HG03097 (cell line): ENCODE measurements at regions not wholly inside any gene's neighbourhood (a gene's known extent, or its start where the extent isn't known, plus 50 kb on each side); places are given as distances from the start of the nearest gene placed in this dataset.

Experiments used
- ATAC-seq: cut with Tn5 transposase; IDR thresholded peaks from one replicate; pipeline ENCODE4 v1.9.1; 2021; ENCODE audit not compliant: unreplicated experiment, low FRiP score

DNA sequence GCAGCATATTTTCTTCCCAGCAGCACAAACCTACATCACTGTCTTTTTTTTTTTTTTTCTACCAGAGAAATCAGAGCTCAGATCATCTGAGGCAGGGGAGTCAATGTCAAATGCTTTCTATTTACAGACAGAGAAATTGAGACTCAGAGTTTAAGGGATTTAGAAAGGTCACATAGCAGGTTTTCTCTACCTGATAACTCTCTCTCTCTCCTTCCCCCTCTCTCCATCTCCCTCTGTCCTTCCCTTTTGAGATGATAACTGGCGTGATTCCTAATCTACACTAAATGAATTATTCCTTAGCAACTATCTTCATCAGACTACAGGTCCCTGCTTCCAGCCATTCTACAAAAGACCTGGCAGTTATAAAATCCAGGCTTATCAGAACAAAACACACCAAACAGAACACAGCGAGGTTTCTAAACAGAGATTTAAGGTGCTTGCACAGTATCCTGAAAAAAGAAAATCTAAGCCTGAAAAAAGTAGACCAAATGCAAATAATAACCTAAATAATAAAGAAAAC lies 161.6 kb upstream of the PKDCC start:
- no peak for ATAC-seq

DNA sequence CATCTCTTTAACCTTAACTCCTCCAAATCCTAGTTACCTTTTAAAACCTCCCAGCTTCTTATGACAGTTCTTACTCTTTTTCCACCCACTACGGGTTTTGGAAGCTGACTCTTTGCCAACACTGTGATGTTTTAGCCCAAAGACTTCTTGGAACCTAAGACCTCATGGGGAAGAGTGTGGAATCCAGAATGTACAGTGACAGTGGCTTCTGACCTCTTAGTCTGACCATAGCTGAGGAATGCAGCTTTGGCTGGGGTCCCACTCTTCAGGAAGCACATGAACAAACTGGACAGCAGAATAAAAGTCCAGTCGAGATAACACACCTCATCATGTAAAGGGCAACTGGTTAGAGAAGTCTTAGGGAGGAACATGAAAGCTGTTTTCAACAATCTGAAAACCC lies 161.1 kb upstream of the PKDCC start:
- ATAC-seq, result no peak

DNA sequence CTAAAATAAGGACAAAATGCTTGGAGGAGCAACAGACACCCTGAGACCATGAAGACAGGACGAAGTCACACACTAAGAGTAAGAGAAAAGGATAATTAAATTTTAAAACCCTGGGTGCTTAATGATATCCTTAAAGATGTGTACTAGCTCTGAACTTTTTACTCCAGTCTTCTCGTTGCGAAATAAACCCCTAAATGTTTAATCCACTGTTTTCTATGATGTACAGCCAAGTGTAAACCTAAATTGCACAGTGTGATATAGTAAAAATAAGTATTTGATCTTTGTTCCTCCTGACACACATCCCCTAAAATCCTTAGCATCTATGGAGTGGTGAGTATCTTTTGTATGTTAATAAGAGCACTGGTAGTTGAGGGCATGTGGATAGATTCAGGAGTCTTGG lies 157.5 kb upstream of the PKDCC start:
- ATAC-seq, result no peak

DNA sequence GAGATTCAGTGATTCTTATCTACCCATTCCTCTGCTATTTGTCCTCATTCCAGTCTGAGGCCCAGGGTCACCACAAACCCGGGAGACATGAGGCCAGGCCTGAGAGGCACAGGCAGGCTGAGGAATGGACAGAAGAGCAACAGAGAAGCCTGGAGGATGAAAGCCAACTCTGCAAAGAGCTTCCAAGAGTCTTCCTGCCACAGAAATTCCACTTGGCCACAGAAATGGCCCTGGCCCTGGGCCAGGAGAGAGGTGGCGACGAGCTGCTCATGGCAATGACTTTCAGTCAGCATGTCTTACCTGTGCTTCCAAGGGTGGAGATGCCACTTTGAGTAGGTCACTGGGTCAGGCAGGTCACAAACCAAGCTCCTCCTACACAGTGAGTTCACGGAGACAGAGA lies 155.3 kb upstream of the PKDCC start:
- no peak for ATAC-seq

DNA sequence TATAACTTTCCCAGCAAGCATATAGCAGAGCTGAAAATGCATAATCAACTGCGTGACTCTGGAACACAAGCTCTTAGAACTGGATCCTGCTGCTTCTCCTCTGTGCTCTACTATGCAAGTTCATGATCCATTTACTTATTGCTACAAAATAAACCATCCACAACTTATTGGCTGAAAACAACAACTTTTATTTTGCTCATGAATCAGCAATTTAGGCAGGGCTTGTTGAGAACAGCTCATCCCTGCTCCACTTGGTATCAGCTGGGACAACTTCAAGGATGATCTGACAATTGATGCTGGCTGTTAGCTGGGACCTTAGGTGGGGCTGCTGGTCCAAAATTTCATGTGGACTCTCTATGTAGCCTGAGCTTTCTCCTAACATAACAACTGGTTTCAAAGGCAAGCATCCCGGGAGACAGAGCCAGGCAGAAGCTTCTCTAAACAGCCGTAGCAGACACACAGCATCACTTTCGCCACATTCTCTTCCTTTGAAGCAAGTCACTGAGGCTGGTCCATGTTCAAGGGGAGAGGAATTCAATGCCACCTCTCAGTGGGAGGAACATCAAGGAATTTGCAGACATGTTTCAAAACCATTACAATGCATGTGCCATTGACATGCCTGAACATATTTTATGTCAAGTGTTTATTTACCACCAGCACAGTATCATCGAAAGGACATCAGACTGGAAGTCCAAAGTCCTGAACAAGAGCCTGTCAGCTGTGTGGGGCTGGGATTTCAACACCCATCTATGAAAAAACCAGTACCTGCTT lies 153.1 kb upstream of the PKDCC start:
- no peak for ATAC-seq

DNA sequence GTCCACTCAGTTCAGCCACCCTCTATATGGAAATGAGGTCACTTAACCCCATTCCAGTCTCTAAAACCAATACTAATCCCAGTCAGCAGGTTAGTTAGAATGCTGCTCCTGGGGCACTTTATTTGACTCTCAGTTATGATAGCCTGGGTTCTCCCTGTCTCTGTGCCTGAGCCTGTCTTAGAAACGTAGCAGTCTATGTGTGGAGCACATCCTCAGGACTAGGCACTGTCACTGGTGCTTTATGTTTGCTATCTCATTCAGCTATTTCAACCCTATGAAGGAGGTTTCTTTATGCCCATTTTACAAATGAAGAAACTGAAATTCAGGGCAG lies 152.5 kb upstream of the PKDCC start:
- no peak for ATAC-seq

DNA sequence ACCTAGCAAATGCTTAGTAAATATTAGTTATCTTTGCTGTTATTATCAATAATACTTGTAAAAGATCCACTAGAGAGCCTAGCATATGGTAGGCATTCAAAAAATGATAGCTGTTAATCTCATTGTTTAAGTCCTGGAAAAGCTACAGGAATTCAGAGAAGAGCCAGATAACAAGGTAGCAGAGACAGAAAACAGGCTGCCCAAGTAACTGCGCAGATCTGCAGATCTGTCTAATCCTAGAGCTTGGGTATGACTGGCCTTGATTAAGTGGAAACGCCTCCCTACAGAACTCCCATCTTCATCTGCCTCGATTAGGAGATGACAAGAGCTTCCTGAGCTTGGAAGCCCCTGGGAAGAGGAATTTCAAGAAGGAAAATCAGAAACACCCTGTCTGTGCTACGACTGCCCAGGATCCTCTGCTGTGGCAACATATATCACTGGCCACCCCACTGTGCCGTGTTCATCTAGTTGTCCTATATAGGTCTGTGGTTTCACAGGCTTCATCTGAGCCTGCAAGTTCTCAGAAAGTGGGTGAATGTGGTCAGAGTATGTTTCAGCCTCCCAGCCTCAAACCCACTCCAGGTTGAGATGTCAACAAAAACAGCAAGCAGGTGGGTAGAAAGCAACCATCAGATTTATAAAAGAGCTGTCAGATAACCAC lies 151.5 kb upstream of the PKDCC start:
- ATAC-seq, result no peak

DNA sequence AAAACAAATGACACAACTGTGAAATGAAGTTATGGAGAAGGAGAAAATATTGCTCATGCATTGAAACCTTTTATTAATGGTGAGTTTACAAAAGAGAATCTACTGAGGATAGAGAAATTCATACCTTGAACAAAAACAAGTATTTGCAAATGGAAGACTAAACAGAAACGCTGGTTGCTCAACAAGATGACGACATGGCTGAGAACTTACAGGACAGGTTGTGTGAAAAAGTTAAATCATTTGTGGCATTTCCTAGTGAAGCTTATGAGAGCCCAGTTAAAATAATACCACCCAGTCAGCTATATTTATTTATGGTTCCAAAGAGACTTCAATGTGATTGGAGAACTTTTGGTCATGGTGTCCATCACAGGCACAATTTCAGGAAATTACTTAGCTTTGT lies 148.6 kb upstream of the PKDCC start:
- ATAC-seq, result no peak

DNA sequence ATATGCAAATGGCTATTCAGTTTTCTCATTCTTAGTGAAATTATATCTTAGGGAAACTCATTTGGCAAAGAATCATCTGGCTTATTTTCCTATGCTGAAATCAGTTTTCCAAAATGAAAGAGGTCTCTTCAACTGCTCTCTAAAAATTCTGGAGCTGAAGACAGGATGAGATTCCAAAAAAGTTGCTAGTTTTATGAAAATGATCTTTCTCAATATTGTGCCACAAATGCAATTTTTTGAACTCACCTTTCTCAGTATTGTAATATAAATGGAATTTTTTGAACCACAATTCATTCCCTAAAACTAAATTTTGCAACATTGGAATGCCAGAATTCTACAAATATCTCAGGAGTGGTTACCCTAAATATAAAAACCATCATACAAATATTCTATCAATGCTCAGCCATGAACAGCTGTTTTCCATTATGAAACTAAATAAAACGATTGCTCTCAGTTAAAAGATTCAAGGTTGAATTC lies 147.7 kb upstream of the PKDCC start:
- no peak for ATAC-seq

DNA sequence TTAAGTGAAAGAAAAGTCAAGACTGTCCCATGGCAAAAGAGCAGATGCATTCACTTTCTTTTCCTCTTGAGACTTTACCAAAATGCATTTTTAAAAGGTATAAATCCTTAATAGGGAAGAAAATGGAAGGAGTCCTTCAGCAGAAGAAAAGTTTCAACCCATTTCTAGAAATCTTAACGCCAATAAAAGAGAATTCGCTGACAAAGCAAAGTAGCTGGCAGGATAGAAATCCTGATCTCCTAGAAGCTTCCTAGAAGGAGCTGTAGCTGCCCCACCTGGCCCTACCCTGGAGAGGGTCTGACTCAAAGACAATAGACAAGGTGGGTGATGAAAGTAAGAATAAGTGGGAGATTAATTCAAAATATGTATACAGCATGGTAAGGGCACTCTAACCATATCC lies 144.9 kb upstream of the PKDCC start:
- no peak for ATAC-seq

DNA sequence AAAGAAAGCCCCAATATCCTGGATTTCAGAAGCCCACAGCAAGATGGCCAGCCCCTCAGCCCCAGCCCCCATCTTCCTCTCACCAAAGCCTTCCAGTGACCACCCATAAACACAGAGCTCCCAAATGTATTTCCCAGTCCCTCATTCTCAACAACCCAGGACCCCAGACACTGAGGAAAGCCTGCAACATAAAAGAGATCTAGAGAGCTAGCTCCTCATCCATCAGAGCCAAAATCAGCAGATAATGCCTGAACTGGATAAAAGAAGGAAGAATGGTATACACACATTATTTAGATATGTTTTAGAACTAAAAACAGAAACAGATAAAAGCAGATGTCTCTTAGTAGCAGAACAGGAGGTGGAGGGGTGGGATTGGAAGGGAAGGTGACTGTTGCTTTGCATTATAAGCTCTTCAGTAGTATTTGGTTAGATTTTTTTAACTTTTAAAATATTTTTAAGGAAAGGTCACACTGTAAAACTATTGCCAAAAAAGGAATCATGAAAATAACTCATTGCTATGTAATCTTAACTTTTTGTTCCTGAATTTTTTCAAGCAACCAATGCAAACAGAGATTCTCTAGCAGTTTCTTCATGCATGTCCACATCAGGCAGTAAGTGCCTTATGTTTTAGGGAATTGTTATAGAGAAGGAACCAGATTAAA lies 144.2 kb upstream of the PKDCC start:
- ATAC-seq, result no peak

DNA sequence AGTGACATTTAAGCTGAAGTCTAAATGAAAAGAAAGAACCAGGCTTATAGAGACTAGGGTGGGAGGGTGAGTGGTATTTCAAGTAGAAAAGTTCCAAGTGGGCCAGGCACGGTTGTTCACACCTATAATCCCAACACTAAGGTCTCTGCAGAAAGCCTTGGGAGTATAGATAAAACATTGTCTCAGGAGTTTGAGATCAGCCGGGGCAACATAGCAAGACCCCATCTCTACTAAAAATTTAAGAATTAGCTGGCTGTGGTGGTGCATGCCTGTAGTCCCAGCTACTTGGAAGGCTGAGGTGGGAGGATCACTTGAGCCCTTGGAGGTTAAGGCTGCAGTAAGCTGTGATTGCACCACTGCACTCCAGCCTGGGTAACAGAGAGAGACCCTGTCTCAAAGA lies 143.4 kb upstream of the PKDCC start:
- ATAC-seq, result no peak

DNA sequence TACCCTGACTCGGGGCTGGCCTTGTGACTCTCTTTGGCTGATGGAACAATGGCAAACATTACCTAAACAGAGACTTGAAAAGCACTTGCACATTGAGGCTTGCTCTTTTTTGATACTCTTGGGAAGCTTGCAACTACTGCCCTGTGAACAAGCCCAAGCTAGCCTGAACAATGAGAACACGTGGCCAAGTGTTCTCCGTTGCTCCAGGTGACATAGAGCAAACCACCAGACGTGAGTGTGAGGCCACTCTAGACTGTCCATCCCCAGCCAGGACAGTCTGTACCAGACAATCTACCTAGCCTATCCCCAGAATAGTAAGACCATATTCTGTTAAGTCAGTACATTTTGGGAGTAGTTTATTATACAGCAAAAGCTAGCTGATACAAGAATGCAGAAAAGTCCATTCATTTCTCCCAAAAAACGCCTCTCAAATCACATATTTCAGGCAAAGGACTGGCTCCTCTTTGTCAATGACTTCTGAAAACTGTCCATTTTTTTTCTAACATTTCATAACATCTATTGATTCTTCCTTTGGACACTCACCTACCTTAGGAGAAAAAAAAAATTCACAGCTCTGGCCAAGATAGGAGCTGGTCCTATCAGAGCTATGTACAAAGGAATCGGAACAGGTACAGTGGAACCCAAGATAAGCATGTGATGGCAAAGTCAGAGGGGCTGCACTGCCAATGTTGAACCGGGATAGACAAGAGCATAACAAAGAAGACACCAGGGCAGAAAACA lies 142.1 kb upstream of the PKDCC start:
- no peak for ATAC-seq

DNA sequence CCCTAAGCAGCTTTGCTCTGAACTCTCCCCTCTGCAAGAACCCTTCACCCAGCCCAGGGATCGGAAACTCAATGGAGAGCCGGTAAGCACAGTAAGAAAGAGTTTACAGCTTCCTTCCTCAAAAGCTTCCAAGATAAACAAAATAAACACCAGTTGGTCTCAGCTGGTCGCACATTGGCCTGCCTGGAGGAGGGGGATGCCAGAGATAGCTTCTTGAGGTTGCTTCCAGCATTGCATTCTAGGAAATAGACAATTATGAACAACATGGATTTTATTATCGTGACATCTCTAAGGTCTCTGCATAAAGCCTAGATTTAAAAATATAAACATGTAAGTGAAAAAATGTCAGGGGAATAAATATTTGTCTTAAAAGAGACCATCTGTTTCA lies 141.5 kb upstream of the PKDCC start:
- no peak for ATAC-seq

DNA sequence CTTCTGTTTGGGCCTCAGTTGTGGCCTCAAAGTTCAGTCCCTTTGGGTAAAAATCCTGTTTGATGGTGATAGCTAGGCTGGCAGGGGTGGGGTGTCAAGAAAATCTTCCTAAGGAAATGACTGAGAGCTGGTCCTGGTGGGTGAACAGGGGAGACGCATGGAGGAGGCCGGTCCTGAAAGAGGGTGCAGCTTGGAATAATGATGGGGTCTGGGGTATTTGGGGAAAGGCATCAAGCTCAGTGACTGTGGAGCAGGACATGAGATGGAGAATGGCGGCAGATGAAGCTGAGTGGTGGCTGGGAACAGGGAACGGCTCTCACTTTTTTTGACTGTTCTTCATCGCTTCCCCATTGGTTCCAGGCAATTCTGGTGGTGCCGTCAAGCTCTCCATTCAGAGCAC lies 140.7 kb upstream of the PKDCC start:
- ATAC-seq, result no peak

DNA sequence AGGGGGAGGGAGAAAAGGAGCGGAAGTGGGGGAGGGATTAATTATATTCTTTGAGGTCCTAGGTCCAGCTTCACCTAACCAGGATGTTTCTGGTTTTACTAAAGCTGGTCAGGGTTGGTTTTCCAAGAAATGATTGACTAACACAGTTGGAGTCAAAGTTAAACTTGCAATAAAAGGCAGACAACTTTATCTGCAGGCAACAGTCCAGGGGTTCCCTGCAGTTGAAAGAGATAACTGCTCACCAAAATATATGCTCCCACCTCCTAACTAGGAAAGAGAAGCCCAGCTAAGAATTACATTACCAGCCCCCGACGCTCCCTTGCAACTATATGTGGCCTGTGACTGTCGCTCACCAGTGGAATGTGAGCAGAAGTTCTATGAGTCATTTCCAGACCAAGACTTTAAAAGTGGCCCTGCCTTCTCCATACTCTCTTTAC lies 140.0 kb upstream of the PKDCC start:
- ATAC-seq, result no peak

DNA sequence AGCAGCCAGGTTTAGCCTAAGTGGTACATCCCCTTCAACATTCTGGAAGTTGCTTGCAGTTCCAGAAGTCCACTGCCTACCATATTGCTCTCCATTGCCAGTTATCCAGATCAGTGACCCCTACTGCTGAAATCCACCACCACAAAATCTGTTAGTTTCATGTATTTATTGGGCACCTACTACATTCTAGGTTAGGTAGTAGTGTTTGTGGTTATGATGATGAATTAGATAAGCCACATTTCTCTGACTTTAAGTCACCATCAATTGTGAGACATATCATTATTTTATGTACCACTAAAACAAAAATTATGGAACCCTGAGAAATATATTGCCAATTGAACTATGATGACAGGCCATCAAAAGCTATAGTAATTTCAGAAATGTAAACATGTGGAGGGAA lies 139.5 kb upstream of the PKDCC start:
- ATAC-seq, result no peak

DNA sequence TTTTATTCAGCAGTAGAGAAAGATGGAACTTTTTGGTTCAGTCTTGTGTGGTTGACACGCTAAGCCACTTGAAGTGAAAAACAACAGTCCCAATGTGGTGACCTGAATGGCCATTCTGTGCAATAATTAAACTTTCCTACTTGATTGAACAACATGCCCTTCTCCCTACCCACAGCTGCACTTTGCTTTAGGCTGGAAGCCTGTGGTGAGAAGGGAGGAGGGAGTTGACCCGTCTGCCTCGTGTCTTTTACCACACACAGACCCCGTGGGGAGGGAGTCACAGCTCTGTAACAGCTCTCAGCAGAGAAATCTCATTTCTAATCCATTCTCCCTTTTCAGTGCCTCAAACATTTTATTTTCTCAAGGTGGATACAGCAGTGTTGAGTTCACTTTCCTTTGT lies 138.2 kb upstream of the PKDCC start:
- no peak for ATAC-seq

DNA sequence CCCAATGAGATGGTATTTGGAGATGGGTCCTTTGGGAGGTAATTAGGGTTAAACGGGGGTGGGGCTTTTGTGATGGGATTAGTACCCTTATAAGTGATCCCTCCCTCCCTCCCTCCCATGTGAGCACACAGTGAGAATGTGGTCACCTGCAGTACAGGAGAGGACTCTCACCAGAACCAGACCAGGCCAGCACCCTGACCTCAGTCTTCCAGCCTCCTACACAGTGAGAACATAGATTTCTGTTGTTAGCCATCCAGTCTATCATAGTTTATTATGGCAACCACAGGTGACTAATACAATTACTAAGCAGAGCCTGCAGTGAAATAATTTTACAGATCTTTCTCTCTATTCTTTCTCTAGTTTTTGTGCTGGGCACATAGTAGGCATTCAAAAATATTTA lies 137.7 kb upstream of the PKDCC start:
- ATAC-seq, result no peak

DNA sequence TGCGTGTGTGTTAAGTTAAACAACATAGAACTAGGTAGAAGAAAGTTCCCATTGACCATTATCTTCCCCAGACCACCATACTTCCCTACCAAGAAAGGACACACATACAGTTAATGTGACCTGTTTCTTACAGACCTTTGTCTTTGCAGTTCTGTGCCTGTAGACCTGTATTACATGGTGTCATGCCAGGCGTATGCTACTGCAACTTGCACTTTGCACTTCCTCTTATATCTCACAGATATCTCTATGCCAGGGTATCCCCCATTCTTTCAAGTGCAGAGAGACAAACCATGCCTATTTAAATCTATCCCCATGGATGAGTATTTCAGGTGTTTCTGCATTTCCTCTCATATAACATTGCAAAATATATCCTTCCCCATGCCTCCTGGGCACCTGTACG lies 136.8 kb upstream of the PKDCC start:
- ATAC-seq, result no peak

DNA sequence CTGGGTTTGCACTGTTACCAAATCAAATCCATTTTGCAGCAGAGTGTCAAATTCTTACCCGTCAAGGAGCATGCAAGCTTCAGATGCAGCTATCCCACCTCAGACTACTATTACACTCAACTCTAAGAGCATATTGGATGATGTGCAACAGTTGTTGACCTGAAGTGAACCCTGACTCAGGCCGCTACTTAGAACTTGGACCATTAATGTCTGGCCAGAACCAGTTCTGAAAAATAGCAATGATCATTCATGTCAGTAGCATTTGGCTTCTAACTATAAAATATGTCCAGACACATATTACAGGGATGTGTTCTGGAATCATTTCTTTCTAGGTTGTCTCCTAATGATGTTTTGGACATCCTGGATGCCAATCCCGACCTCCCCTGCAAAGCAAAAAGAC lies 135.5 kb upstream of the PKDCC start:
- ATAC-seq, result no peak
